IgD-negative memory B cell (primary cell): ENCODE measurements at regions not wholly inside any gene's neighbourhood (a gene's known extent, or its start where the extent isn't known, plus 50 kb on each side); places are given as distances from the start of the nearest gene placed in this dataset.

Experiments used
- H3K27ac Mint-ChIP-seq, 3 donors: one replicate each; pipeline ENCODE4 v1.8.0; 2020 to 2022; ENCODE audit warnings: mild to moderate bottlenecking in 3 of 3, mixed read lengths in 3 of 3, moderate library complexity in 1 of 3
- H3K27me3 Mint-ChIP-seq: one replicate; pipeline ENCODE4 v1.8.0; 2021; ENCODE audit warnings: mixed read lengths
- H3K36me3 Mint-ChIP-seq: one replicate; pipeline ENCODE4 v1.8.0; 2020; ENCODE audit warnings: mild to moderate bottlenecking, mixed read lengths
- H3K4me1 Mint-ChIP-seq, 3 donors: one replicate each; pipeline ENCODE4 v1.8.0; 2020 to 2022; ENCODE audit warnings: mixed read lengths in 3 of 3, mild to moderate bottlenecking in 1 of 3
- H3K4me3 Mint-ChIP-seq, 4 donors: one replicate each; pipeline ENCODE4 v1.8.0; 2020 to 2022; ENCODE audit warnings: mild to moderate bottlenecking in 4 of 4, mixed read lengths in 4 of 4, moderate library complexity in 3 of 4
- H3K9me3 Mint-ChIP-seq, 3 donors: one replicate each; pipeline ENCODE4 v1.8.0; 2020 to 2021; ENCODE audit warnings: mixed read lengths in 3 of 3, mild to moderate bottlenecking in 1 of 3

DNA sequence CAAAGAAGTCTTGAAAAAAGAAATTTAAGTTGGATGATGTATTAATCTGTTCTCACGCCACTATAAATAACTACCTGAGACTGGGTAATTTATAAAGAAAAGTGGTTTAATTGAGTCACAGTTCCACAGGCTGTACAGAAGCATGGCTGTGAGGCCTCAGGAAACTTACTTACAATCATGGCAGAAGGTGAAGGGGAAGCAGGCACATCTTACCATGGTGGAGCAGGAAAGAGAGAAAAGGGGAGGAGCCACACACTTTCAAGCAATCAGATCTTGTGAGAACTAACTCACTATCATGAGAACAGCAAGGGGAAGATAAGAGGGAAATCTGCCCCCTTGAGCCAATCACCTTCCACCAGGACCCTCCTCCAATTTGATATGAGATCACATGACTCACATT, 65.7 kb upstream of the AMOTL1 start:
- Mint-ChIP-seq H3K9me3 (peaks cover 0 to 6% (median 4%) of the 10 kb centered on the region in 3 donors), H3K36me3 (no peaks in the 10 kb centered on the region), H3K4me1 (no peaks in the 10 kb centered on the region), H3K4me3 (no peak overlapping the region), H3K27ac (no peak overlapping the region), H3K27me3 (no peaks in the 10 kb centered on the region)

- no peak overlapping the region for H3K27ac Mint-ChIP-seq
- peaks cover 0 to 4% (median 4%) of the 10 kb centered on the region in 3 donors for H3K9me3 Mint-ChIP-seq
- H3K4me3 Mint-ChIP-seq, result no peak overlapping the region
- H3K27me3 Mint-ChIP-seq, result peaks cover 1% of the 10 kb centered on the region
- H3K36me3 Mint-ChIP-seq, result no peaks in the 10 kb centered on the region
- no peaks in the 10 kb centered on the region for H3K4me1 Mint-ChIP-seq
Measured at GRCh38 chr11:94705419-94705818, 62.7 kb upstream of the AMOTL1 start.

DNA sequence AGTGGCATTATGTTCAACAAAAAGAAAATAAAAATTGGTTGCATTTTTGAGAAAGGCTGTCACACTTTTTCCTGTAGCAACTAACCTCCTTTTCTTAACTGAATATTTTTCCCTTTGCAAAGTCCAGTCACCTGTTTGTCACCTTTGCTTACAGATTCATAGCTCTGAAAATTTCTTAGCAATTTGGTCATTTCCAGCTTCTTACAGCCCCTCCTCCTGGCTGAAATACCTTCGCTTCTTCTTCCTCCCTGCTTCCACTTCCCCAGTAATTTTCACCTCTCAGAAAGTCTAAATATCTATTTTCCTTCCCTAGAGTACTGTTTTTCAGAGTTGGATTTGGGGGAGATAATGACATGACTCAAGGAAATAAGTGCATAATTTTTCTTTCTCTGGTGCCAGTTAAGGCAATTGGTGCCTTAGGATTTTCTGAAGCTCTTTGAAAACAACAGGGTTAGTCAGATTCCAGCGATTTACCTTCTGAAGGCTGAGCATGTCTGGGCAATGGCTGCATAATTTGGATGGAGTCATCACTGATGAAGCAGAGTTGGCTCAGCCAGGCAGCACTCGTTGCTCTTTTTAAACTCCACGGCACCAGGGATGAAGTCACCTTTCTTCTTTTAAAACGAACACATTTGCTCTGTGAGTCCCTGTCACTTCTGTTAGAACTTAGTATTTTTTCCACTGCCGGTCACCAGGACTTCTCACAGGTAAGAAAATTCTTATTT, 62.1 kb upstream of the AMOTL1 start:
- Mint-ChIP-seq H3K4me1 (no peaks in the 10 kb centered on the region), H3K4me3 (no peak overlapping the region), H3K9me3 (peaks cover 0 to 4% (median 4%) of the 10 kb centered on the region in 3 donors), H3K36me3 (no peaks in the 10 kb centered on the region), H3K27me3 (peaks cover 1% of the 10 kb centered on the region), H3K27ac (no peak overlapping the region)

DNA sequence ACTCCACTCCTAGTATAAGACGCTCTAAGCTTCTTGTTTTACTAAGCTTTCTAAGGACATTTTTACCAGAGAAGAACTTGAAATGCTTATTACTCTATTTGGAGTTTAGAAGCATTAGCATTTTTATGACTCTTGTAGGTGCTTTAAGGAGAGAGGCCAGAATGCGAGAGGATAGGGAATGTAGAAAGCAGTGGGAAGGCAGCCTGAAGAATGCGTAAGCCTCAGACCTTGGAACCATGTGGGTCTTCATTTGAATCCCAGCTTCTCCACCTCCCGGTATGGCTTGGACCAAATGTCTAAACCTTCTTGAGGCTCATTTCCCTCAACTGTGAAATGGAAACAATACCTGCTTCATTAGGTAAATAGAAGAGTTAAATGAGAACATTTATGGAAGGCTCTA, 60.0 kb upstream of the AMOTL1 start:
- Mint-ChIP-seq H3K4me1 (no peaks in the 10 kb centered on the region), H3K27ac (no peak overlapping the region), H3K4me3 (no peak overlapping the region), H3K9me3 (peaks cover 0 to 3% (median 0%) of the 10 kb centered on the region in 3 donors), H3K27me3 (peaks cover 1% of the 10 kb centered on the region), H3K36me3 (no peaks in the 10 kb centered on the region)

DNA sequence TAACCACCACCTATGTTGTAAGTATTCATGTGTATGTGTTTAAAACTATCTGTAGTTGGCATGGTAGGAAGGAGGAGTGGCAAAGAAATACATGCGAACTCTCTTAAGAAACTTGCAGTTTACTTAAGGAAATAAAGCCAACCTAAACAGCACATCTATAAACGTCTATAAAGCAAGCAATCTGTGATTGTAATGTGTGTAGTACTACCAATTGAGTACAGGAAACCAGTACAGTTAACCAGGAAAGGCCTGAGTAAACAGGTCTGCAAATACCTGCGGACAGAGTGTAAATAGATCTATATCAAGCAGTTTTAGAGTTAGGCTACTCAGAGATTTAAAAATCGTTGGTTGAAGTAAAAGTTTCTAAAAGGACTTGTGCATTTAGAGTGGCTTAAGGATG, 59.5 kb upstream of the AMOTL1 start:
- H3K27ac Mint-ChIP-seq, result no peak overlapping the region
- no peak overlapping the region for H3K4me3 Mint-ChIP-seq
- no peaks in the 10 kb centered on the region for H3K36me3 Mint-ChIP-seq
- H3K4me1 Mint-ChIP-seq, result no peaks in the 10 kb centered on the region
- peaks cover 1% of the 10 kb centered on the region for H3K27me3 Mint-ChIP-seq
- H3K9me3 Mint-ChIP-seq, result peaks cover 0 to 3% (median 0%) of the 10 kb centered on the region in 3 donors

- H3K4me1 Mint-ChIP-seq, result no peaks in the 10 kb centered on the region
- H3K27me3 Mint-ChIP-seq, result peaks cover 18% of the 10 kb centered on the region
- peaks cover 0 to 3% (median 0%) of the 10 kb centered on the region in 3 donors for H3K9me3 Mint-ChIP-seq
- no peaks in the 10 kb centered on the region for H3K36me3 Mint-ChIP-seq
- H3K27ac Mint-ChIP-seq, result no peak overlapping the region
- H3K4me3 Mint-ChIP-seq, result no peak overlapping the region
Measured at GRCh38 chr11:94715225-94715624, 52.9 kb upstream of the AMOTL1 start.

DNA sequence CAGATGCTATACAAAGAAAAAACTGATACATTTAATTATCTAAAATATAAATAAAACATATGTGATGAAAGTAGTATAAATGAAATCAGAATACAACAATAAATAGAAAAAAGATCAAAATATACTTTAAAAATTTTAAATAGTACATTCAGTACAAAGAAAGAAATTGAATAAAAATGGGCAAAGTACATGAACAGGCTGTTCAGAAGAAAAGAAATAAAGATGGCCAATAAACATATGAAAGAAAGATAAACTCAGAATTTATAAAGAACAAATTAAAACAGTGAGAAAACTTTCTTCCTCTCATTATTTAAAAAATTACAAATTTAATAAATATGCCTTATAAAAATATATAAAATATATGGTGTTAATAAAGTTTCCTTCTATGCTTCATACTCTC, 50.5 kb upstream of the AMOTL1 start:
- Mint-ChIP-seq H3K27ac (no peak overlapping the region), H3K9me3 (peaks cover 0 to 3% (median 0%) of the 10 kb centered on the region in 3 donors), H3K36me3 (no peaks in the 10 kb centered on the region), H3K27me3 (peaks cover 18% of the 10 kb centered on the region), H3K4me3 (no peak overlapping the region), H3K4me1 (no peaks in the 10 kb centered on the region)
